ENCODE measurements at regions not wholly inside any gene's neighbourhood (a gene's known extent, or its start where the extent isn't known, plus 50 kb on each side); places are given as distances from the start of the nearest gene placed in this dataset.

DNA sequence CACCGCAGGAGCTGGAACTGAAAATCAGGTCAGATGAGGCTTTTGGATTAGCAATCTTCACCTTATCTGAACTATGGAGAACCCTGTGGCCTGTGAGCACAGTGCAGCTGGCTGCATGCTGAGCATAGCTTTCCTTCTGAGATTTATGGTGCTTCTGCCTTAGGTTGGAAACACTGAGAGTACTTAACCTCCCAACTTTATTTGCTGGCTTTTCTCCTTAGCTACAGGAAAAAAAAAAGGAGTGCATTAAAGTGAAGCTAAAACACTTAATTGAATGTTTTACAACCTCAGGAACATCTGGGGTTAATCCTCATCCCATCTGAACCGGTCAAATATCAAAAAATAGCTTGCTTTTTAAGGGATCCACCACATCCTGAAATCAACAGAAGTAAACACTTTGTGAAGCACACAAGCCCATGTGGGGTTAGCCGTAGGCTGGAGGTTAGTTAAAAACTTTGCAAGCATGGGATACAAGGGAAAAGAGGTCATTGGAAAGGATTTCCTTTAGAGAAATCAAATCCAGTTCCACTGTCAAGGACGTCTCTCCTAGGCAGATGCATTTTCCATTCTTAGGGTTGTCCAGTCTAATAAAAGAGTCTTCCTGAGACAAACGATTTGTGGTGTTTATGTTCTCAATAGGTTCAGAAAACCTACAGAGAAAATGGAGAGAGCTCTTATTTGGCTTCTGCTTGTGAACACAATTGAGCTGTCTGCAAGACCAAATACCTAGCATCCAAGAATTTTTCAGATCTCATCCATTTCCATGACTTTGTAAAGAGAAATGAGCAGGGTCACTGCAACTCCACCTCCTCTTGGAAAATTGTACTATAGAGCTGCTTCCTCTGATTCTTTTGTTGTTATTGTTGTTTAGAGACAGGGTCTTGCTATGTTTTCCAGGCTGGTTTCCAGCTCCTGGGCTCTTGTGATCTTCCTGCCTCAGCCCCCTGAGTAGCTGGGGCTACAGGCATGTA lies 470.4 kb upstream of the IGFBP3 start:
- peaks cover 16% of the 10 kb centered on the region for H3K9me3 Mint-ChIP-seq
- H3K4me1 Mint-ChIP-seq (ENCODE audit: low read depth), result no peaks in the 10 kb centered on the region
- DNase-seq (ENCODE audit: low spot score), result no peak
- no peaks in the 10 kb centered on the region for H3K36me3 Mint-ChIP-seq (ENCODE audit: low read depth)
- H3K4me3 Mint-ChIP-seq (ENCODE audit: low read depth), result no peak overlapping the region
- intact Hi-C loops (cut with micrococcal nuclease), result no loop called here
- no peak overlapping the region for H3K27ac Mint-ChIP-seq
- no peaks in the 10 kb centered on the region for H3K27me3 Mint-ChIP-seq (ENCODE audit: low read depth)

DNA sequence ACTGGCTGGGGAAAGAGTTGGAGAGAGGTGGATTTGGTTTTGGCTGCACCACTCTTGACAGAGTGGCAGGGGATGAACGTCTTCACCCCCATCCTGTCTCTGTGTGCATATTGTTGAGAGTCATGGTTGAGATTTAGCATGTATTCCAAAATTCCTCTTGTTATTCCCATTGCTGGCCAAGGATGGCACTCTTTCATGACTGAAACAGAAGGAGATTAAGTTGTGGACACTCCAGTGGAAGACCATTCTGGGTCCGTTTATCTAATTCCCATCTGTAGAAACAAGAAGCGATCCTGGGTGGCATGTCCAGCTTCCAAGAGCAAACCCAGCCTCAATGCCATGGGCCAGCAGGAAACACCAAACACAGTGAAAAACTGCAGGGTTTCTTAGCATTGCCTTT lies 469.0 kb upstream of the IGFBP3 start:
- Mint-ChIP-seq H3K4me3 (ENCODE audit: low read depth) (no peak overlapping the region), H3K27ac (no peak overlapping the region), H3K4me1 (ENCODE audit: low read depth) (no peaks in the 10 kb centered on the region), H3K27me3 (ENCODE audit: low read depth) (no peaks in the 10 kb centered on the region), H3K9me3 (peaks cover 11% of the 10 kb centered on the region), H3K36me3 (ENCODE audit: low read depth) (no peaks in the 10 kb centered on the region)
- no peak for DNase-seq (ENCODE audit: low spot score)
- intact Hi-C loops (cut with micrococcal nuclease), result no loop called here

DNA sequence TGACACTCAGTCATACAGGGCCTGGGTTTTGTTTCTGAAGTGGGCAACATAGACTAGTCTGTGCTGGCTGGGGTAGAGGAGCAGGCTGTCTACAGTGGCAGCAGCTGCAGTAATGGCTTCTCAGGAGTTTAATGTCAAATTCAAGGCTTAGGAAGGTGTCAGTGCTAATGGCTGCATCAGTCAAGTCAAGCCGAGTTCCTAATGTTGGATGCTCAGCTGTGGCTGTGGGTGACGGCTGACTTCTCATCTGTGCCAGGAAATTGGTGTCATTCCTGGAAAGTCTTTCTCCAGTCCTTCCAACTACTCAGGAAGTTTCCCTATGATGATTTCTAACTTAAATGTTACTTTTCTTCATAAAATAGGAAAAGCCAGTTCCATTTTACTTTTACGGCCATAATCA lies 468.1 kb upstream of the IGFBP3 start:
- no peak overlapping the region for H3K27ac Mint-ChIP-seq
- no peaks in the 10 kb centered on the region for H3K4me1 Mint-ChIP-seq (ENCODE audit: low read depth)
- no peak overlapping the region for H3K4me3 Mint-ChIP-seq (ENCODE audit: low read depth)
- H3K9me3 Mint-ChIP-seq, result peaks cover 11% of the 10 kb centered on the region
- H3K27me3 Mint-ChIP-seq (ENCODE audit: low read depth), result no peaks in the 10 kb centered on the region
- DNase-seq (ENCODE audit: low spot score), result no peak
- intact Hi-C loops (cut with micrococcal nuclease), result no loop called here
- H3K36me3 Mint-ChIP-seq (ENCODE audit: low read depth), result no peaks in the 10 kb centered on the region

DNA sequence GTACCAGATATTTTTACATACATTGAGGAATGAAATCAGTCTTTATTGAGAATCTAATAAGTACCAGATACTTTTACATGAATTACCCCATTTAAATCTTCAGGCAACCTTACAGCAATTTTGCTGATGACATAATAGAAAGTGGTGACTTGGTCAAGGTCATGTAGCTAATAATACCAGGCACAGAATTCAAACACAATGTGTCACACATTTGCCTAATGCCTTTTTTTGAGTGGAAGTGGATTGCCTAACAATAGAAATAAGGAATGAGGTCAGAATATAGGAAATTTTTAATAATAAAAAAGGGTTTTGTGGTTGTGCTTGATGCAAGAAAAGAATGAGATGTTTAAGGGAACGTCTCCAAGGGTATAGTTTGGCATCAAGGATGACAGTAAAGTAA lies 466.6 kb upstream of the IGFBP3 start:
- DNase-seq (ENCODE audit: low spot score), result no peak
- Mint-ChIP-seq H3K4me3 (ENCODE audit: low read depth) (no peak overlapping the region), H3K27me3 (ENCODE audit: low read depth) (no peaks in the 10 kb centered on the region), H3K4me1 (ENCODE audit: low read depth) (no peaks in the 10 kb centered on the region), H3K27ac (no peak overlapping the region), H3K9me3 (peaks cover 7% of the 10 kb centered on the region), H3K36me3 (ENCODE audit: low read depth) (no peaks in the 10 kb centered on the region)
- intact Hi-C loops (cut with micrococcal nuclease), result no loop called here

DNA sequence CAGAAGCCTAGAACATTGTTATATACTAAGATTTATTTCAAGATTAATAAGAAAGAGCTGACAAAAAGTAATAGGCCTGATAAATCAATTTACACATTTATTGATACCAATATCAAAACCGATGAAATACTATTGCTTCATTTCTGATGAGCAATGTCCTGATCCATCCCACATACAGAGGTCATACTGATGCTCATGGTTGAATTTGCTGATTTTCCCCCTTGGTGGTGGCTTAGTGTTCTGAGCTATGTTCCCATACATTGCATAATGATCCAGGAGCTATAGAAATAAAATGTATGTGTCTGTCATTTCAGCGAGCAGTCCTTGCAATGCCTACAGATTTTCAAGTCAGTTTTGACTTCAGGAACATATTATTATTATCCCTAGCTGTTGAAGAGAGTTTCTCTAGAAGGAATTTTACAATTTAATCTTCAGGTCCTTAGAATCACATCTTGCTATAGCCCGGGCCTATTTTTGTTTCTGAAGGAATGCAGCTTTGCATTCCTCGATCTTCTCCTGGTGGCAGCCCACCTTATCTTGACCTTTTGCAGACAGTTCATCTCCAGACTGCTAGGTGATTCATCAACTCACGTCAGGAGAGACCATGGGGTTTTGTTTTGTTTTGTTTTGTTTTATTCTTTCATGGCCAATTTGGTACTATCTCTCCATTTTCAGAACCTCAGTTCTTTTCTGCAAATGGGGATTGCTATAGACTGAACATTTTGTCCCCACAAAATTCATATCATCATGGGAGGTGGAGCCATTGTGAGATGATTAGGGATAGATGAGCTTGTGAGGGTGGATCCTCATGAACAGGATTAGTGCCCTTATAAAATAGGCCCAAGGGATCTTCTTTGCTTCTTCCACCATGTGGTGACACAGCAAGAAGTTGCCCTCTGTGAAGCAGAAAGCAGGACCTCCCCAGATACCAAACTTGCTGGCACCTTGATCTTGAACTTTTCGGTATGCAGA lies 465.6 kb upstream of the IGFBP3 start:
- no peak for DNase-seq (ENCODE audit: low spot score)
- Mint-ChIP-seq H3K27ac (no peak overlapping the region), H3K9me3 (peaks cover 3% of the 10 kb centered on the region), H3K4me1 (ENCODE audit: low read depth) (no peaks in the 10 kb centered on the region), H3K36me3 (ENCODE audit: low read depth) (no peaks in the 10 kb centered on the region), H3K27me3 (ENCODE audit: low read depth) (no peaks in the 10 kb centered on the region), H3K4me3 (ENCODE audit: low read depth) (no peak overlapping the region)
- intact Hi-C loops (cut with micrococcal nuclease), result no loop called here

DNA sequence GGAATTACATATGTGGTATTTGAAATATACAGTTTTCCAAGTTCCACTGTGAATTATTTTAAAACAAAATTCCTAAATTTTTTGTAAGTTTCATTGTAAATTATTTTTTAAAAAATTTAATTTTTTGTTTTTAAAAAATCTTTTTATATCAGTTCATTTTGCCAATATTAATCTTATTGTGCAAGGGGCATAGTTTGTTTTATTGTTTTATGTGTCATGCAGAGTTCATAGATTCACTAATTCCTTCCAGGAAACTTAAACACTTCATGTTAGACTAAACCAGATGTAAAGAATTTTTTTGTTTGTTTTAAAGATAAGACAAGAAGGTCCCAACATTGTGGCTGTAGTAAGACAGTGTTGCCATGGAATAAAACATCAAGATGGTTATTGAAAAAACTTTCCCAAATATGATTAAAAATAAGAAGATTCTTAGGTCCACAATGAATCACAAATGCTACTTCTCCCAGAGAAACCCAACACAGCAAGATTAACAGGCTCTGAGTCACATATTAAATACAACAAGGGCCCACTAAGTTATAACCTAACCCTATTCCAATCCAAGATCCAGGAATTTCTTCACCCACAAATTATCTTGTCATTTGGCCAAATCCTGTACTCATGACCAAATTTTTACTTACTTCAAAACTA lies 464.7 kb upstream of the IGFBP3 start:
- no peak overlapping the region for H3K4me3 Mint-ChIP-seq (ENCODE audit: low read depth)
- intact Hi-C loops (cut with micrococcal nuclease), result no loop called here
- no peaks in the 10 kb centered on the region for H3K4me1 Mint-ChIP-seq (ENCODE audit: low read depth)
- H3K27me3 Mint-ChIP-seq (ENCODE audit: low read depth), result no peaks in the 10 kb centered on the region
- H3K36me3 Mint-ChIP-seq (ENCODE audit: low read depth), result no peaks in the 10 kb centered on the region
- H3K9me3 Mint-ChIP-seq, result peaks cover 3% of the 10 kb centered on the region
- no peak for DNase-seq (ENCODE audit: low spot score)
- no peak overlapping the region for H3K27ac Mint-ChIP-seq

DNA sequence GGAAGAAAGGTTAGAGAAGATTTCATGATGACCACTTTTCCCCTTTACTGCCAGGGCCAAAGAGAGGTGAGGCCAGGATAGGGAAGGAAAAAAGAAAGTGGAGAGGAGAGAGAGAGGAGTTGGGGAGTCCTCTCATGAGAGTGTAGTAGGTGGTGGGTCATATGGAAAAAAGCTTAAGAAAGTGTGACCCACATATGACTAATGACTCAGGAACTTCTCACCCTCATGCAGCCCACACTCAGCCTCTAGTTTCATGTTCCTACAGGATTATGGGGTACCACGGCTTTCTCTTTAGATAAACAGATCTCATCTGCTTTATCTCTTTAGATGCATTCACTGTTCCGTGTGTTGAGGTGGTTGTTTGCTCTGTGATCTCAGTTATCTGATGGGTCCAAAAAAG lies 462.5 kb upstream of the IGFBP3 start:
- DNase-seq (ENCODE audit: low spot score), result no peak
- Mint-ChIP-seq H3K27me3 (ENCODE audit: low read depth) (no peaks in the 10 kb centered on the region), H3K4me1 (ENCODE audit: low read depth) (no peaks in the 10 kb centered on the region), H3K36me3 (ENCODE audit: low read depth) (no peaks in the 10 kb centered on the region), H3K4me3 (ENCODE audit: low read depth) (no peak overlapping the region), H3K9me3 (no peaks in the 10 kb centered on the region), H3K27ac (no peak overlapping the region)
- intact Hi-C loops (cut with micrococcal nuclease), result no loop called here

DNA sequence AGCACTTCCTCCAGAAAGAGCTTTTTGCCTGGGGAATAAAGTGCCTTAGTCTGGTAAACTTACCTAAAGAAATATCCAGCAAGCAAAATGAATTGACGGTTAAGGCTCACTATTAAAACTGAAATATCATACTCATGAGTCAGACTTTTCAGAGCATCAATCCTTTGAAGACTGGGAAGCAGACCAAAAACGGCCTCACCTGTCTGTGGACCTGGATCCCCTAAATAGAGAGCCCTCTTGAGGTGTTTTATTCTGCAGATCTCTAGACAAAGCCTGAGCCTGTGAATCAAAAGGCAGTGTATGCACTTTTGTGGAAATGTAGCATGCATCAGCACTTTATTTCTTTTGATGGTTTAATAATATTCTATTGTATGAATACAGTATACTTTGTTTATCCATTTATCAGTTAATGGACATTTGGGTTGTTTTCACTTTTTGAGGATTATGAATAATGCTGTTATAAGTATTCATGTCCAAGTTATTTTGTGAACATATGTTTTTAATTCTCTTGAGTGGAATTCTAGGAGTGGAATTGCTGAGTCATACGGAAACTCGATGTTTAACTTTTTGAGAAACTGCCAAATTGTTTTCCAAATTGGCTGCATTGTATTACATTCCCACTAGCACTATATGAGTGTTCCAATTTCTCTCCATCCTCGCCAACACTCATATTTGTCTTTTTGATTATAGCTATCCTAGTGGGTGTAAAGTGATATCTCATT lies 449.0 kb upstream of the IGFBP3 start:
- H3K27ac Mint-ChIP-seq, result no peak overlapping the region
- no peak for DNase-seq (ENCODE audit: low spot score)
- no peaks in the 10 kb centered on the region for H3K36me3 Mint-ChIP-seq (ENCODE audit: low read depth)
- no peak overlapping the region for H3K4me3 Mint-ChIP-seq (ENCODE audit: low read depth)
- intact Hi-C loops (cut with micrococcal nuclease), result no loop called here
- H3K4me1 Mint-ChIP-seq (ENCODE audit: low read depth), result no peaks in the 10 kb centered on the region
- no peaks in the 10 kb centered on the region for H3K27me3 Mint-ChIP-seq (ENCODE audit: low read depth)
- no peaks in the 10 kb centered on the region for H3K9me3 Mint-ChIP-seq

DNA sequence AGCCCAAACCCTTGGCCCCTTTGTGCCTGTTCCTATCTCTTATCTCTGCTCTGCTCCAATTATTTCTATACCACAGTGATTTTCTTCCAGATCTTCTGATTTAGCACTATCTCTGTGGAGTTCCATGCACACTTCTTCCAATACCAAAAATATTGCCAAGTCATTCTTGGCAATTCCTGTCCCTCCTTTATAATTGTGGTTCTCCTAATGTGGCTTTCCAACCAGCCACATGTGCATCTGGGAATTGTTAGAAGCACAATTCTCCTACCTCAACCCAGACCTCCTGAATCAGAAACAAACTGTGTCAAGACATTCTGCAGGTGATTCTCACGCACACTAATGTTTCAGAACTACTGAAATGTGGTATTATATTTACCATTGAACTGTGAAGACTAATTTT lies 447.8 kb upstream of the IGFBP3 start:
- no peaks in the 10 kb centered on the region for H3K9me3 Mint-ChIP-seq
- H3K36me3 Mint-ChIP-seq (ENCODE audit: low read depth), result no peaks in the 10 kb centered on the region
- H3K27ac Mint-ChIP-seq, result no peak overlapping the region
- H3K27me3 Mint-ChIP-seq (ENCODE audit: low read depth), result no peaks in the 10 kb centered on the region
- H3K4me3 Mint-ChIP-seq (ENCODE audit: low read depth), result no peak overlapping the region
- no peak for DNase-seq (ENCODE audit: low spot score)
- no peaks in the 10 kb centered on the region for H3K4me1 Mint-ChIP-seq (ENCODE audit: low read depth)
- intact Hi-C loops (cut with micrococcal nuclease), result no loop called here

DNA sequence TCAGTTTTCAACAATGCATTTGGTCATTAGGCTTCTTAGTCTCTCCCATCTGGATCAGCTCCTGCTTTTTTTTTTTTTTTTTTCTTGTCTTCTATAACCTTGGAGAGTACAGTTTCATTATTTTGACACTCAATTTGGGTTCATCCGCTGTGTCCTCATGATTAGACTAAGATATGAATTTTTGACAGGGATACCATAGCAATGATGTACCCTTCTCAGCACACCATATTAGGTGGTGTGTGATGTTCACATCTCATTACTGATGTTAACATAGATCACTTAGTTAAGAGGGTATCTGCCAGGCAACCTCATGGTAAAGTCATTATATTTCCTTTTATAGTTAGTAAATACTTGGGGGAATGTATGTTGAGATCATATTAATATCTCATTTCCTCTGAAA lies 445.5 kb upstream of the IGFBP3 start:
- intact Hi-C loops (cut with micrococcal nuclease), result no loop called here
- DNase-seq (ENCODE audit: low spot score), result no peak

DNA sequence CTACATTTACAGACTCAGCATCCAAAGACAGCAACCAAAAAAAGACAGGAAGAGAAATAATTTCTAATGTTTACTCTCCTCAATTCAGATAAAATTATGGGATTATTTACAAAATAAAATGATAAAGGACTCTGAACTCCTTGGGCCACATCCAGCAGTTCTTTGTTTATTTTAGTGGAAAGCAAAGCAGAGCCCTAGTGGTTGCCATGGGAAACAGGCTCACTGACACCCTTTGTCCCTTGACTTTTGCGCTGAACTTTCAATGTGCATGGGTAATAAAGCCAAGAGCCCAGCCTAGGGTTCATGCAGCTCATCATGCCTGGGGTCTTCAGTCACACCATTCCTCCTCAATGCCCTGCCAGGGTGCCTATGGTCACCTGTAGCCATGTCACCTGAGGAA lies 442.6 kb upstream of the IGFBP3 start:
- no peaks in the 10 kb centered on the region for H3K36me3 Mint-ChIP-seq (ENCODE audit: low read depth)
- no peak for DNase-seq (ENCODE audit: low spot score)
- H3K9me3 Mint-ChIP-seq, result no peaks in the 10 kb centered on the region
- no peaks in the 10 kb centered on the region for H3K4me1 Mint-ChIP-seq (ENCODE audit: low read depth)
- no peaks in the 10 kb centered on the region for H3K27me3 Mint-ChIP-seq (ENCODE audit: low read depth)
- H3K4me3 Mint-ChIP-seq (ENCODE audit: low read depth), result no peak overlapping the region
- H3K27ac Mint-ChIP-seq, result no peak overlapping the region
- intact Hi-C loops (cut with micrococcal nuclease), result no loop called here

More for the DNA sequence above, 445.5 kb upstream of the IGFBP3 start:
- Mint-ChIP-seq H3K4me1 (ENCODE audit: low read depth) (no peaks in the 10 kb centered on the region), H3K27me3 (ENCODE audit: low read depth) (no peaks in the 10 kb centered on the region), H3K27ac (no peak overlapping the region), H3K9me3 (no peaks in the 10 kb centered on the region), H3K36me3 (ENCODE audit: low read depth) (no peaks in the 10 kb centered on the region), H3K4me3 (ENCODE audit: low read depth) (no peak overlapping the region)

DNA sequence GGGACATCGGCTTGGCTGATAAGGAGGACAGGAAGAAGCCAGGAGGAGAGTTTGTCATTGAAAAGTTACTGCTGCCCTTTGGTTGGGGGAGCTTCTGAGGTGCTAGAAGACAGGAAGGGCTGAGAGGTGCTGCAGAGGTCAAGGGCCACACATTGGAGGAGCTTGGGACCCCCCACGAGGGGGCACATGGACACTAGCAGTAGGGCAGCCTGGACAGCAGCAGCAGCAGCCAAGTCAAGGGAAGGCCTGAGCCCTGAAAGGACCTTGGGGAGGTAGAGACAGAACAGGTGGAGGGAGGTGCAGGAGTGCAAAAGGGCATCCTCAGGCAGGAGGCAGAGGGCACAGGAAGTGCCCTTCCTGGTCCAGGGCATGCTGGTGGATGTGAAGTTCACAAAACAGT lies 439.7 kb upstream of the IGFBP3 start:
- no peaks in the 10 kb centered on the region for H3K36me3 Mint-ChIP-seq (ENCODE audit: low read depth)
- H3K27ac Mint-ChIP-seq, result no peak overlapping the region
- H3K4me1 Mint-ChIP-seq (ENCODE audit: low read depth), result no peaks in the 10 kb centered on the region
- no peaks in the 10 kb centered on the region for H3K27me3 Mint-ChIP-seq (ENCODE audit: low read depth)
- no peaks in the 10 kb centered on the region for H3K9me3 Mint-ChIP-seq
- intact Hi-C loops (cut with micrococcal nuclease), result no loop called here
- no peak for DNase-seq (ENCODE audit: low spot score)
- H3K4me3 Mint-ChIP-seq (ENCODE audit: low read depth), result no peak overlapping the region
